ENCODE measurements at regions not wholly inside any gene's neighbourhood (a gene's known extent, or its start where the extent isn't known, plus 50 kb on each side); places are given as distances from the start of the nearest gene placed in this dataset.

DNA sequence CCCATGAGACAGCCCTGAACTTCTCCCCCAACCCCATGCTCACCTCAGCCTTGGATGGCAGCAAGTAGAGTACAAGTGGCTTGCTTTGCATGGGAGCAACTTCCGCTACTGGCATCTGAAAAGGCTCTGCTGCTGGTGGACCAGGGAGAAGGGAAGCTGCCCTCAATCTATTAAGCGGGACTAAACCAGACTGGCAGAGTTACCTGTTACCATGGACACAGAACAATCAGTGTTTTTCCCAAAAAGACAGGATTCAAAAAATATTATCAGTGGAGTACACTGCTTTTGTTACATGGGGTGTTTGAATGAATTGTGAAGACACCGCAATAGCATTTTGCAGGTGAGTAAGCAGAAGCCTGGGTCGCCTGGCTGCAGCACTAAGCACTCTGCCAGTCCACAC lies 631.4 kb upstream of the B3GAT1 start:
- TF ChIP-seq ZBTB48 (tag by site-specific recombination; IDR thresholded peaks at IDR 0.05) (no peak), ZBTB1 (tag by site-specific recombination; IDR thresholded peaks at IDR 0.05) (no peak), ZNF292 (tag by site-specific recombination; IDR thresholded peaks at IDR 0.05; ENCODE audit: borderline replicate concordance, low read depth) (no peak), ZNF10 (tag by site-specific recombination; IDR thresholded peaks at IDR 0.05) (no peak), ZNF416 (tag by site-specific recombination; IDR thresholded peaks at IDR 0.05) (no peak), ZNF175 (tag by site-specific recombination; IDR thresholded peaks at IDR 0.05) (no peak), ZNF837 (tag by site-specific recombination; IDR thresholded peaks at IDR 0.05) (no peak), ZNF274 (IDR thresholded peaks at IDR 0.05; ENCODE audit: low read length) (no peak), ZNF274 (tag by site-specific recombination; IDR thresholded peaks at IDR 0.05; ENCODE audit: borderline replicate concordance) (no peak), SCRT2 (tag by site-specific recombination; IDR thresholded peaks at IDR 0.05) (no peak)
- TF ChIP-seq, protein P1, sequence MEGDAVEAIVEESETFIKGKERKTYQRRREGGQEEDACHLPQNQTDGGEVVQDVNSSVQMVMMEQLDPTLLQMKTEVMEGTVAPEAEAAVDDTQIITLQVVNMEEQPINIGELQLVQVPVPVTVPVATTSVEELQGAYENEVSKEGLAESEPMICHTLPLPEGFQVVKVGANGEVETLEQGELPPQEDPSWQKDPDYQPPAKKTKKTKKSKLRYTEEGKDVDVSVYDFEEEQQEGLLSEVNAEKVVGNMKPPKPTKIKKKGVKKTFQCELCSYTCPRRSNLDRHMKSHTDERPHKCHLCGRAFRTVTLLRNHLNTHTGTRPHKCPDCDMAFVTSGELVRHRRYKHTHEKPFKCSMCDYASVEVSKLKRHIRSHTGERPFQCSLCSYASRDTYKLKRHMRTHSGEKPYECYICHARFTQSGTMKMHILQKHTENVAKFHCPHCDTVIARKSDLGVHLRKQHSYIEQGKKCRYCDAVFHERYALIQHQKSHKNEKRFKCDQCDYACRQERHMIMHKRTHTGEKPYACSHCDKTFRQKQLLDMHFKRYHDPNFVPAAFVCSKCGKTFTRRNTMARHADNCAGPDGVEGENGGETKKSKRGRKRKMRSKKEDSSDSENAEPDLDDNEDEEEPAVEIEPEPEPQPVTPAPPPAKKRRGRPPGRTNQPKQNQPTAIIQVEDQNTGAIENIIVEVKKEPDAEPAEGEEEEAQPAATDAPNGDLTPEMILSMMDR (tag by site-specific recombination; IDR thresholded peaks at IDR 0.05), result no peak

Data from HEK293 (cell line).